Aorta (tissue), 5 donors: ENCODE measurements at regions not wholly inside any gene's neighbourhood (a gene's known extent, or its start where the extent isn't known, plus 50 kb on each side); places are given as distances from the start of the nearest gene placed in this dataset.

ENCODE experiments used
- ATAC-seq: fragments of 200-7000 bp; cut with Tn5 transposase; one replicate; pipeline ENCODE4 v1.9.1; 2022; ENCODE audit warnings: moderate library complexity; ENCODE audit not compliant: low FRiP score
- DNase-seq, 2 donors: peaks; one replicate each; pipeline ENCODE4 v3.0.0-alpha.2; 2020
- H3K27ac ChIP-seq, 2 donors: one replicate each; pipeline ENCODE4 v1.5.1; 2013; ENCODE audit warnings: low read length in 2 of 2, mild to moderate bottlenecking in 2 of 2, moderate library complexity in 2 of 2, control low read depth in 1 of 2, inconsistent platforms in 1 of 2, low read depth in 1 of 2
- H3K27me3 ChIP-seq, 2 donors: one replicate each; pipeline ENCODE4 v1.6.1; 2013; ENCODE audit warnings: control low read depth in 1 of 2, low read length in 1 of 2, mild to moderate bottlenecking in 1 of 2, moderate library complexity in 1 of 2; ENCODE audit not compliant: insufficient read depth in 2 of 2, control insufficient read depth in 1 of 2
- H3K36me3 ChIP-seq, 2 donors: one replicate each; pipeline ENCODE4 v1.6.1; 2013; ENCODE audit warnings: control low read depth in 1 of 2, low read length in 1 of 2, mild to moderate bottlenecking in 1 of 2; ENCODE audit not compliant: insufficient read depth in 2 of 2, control insufficient read depth in 1 of 2
- H3K4me1 ChIP-seq, 2 donors: one replicate each; pipeline ENCODE4 v1.6.1; 2013; ENCODE audit warnings: low read length in 2 of 2, control low read depth in 1 of 2, mild to moderate bottlenecking in 1 of 2, moderate library complexity in 1 of 2; ENCODE audit not compliant: insufficient read depth in 2 of 2, control insufficient read depth in 1 of 2
- H3K4me3 ChIP-seq, 2 donors: one replicate each; pipeline ENCODE4 v1.5.1; 2013; ENCODE audit warnings: low read length in 2 of 2, control low read depth in 1 of 2, mild to moderate bottlenecking in 1 of 2
- H3K9me3 ChIP-seq: one replicate; pipeline ENCODE4 v1.6.1; 2013; ENCODE audit warnings: mild to moderate bottlenecking, low read length; ENCODE audit not compliant: control insufficient read depth
- WGBS, 2 donors: extraction: QIAGEN DNeasy Blood & Tissue Kit; methylation state at CpG; one replicate each; pipeline ENCODE4 v1.1.7; 2013; 5-methylcytosine and 5-hydroxymethylcytosine counted together
- intact Hi-C, 2 donors: fragments of 100-400 bp; cut with DNase I; formaldehyde crosslinking; loops; one replicate each; pipeline versions ENCODE4 v1.14.2 to v1.15.0; 2022
- donor health status: healthy with polysubstance abuse.
- donor health status: Bipolar disorder and iron deficiency.
- donor health status: DM: no; HTN: no; CAD: no.
- donor health status: DM: no; HTN: no; CAD: no.
- donor health status: DM: yes; HTN: yes; CAD: no.

- DNase-seq (no peak), ATAC-seq (no peak)
- Histone ChIP-seq H3K27ac (no peak overlapping the region), H3K9me3 (no peaks in the 10 kb centered on the region), H3K36me3 (no peaks in the 10 kb centered on the region), H3K27me3 (no peaks in the 10 kb centered on the region), H3K4me3 (no peak overlapping the region), H3K4me1 (no peaks in the 10 kb centered on the region)
- intact Hi-C loops = no loop called here
Measured at GRCh38 chr1:81330111-81330510, 470.6 kb upstream of the ADGRL2 start.

- no peaks in the 10 kb centered on the region for H3K36me3 ChIP-seq
- ATAC-seq (no peak), DNase-seq (no peak)
- WGBS, 2 donors = 89 to 95% methylated on average over 2 of the region's 2 CpGs
- intact Hi-C loops = no loop called here
- H3K4me1 ChIP-seq = no peaks in the 10 kb centered on the region
- H3K4me3 ChIP-seq = no peak overlapping the region
- no peaks in the 10 kb centered on the region for H3K9me3 ChIP-seq
- H3K27ac ChIP-seq = no peak overlapping the region
- no peaks in the 10 kb centered on the region for H3K27me3 ChIP-seq
Measured at GRCh38 chr1:81329041-81329440, 471.7 kb upstream of the ADGRL2 start.

- Histone ChIP-seq H3K27ac (no peak overlapping the region), H3K4me1 (no peaks in the 10 kb centered on the region), H3K9me3 (no peaks in the 10 kb centered on the region), H3K4me3 (no peak overlapping the region), H3K36me3 (no peaks in the 10 kb centered on the region), H3K27me3 (no peaks in the 10 kb centered on the region)
- ATAC-seq (no peak), DNase-seq (no peak)
- intact Hi-C loops = no loop called here
- 84 to 88% methylated on average over 5 of the region's 5 CpGs for WGBS, 2 donors
Measured at GRCh38 chr1:81327743-81328142, 473.0 kb upstream of the ADGRL2 start.

GRCh38 chr1:81327103-81327710 lies 473.5 kb upstream of the ADGRL2 start:
- Histone ChIP-seq H3K36me3 (no peaks in the 10 kb centered on the region), H3K4me3 (no peak overlapping the region), H3K4me1 (no peaks in the 10 kb centered on the region), H3K27ac (no peak overlapping the region), H3K27me3 (no peaks in the 10 kb centered on the region), H3K9me3 (no peaks in the 10 kb centered on the region)
- DNase-seq = no peak
- intact Hi-C loops = no loop called here
- 83 to 84% methylated on average over 6 of the region's 6 CpGs for WGBS, 2 donors
- ATAC-seq = no peak

- H3K36me3 ChIP-seq = no peaks in the 10 kb centered on the region
- WGBS, 2 donors = 80% methylated on average over 3 of the region's 3 CpGs
- H3K4me1 ChIP-seq = no peaks in the 10 kb centered on the region
- H3K27ac ChIP-seq = no peak overlapping the region
- ATAC-seq = no peak
- DNase-seq = no peak
- intact Hi-C loops = no loop called here
- no peak overlapping the region for H3K4me3 ChIP-seq
- no peaks in the 10 kb centered on the region for H3K9me3 ChIP-seq
- no peaks in the 10 kb centered on the region for H3K27me3 ChIP-seq
Measured at GRCh38 chr1:81326212-81326611, 474.5 kb upstream of the ADGRL2 start.

- DNase-seq (no peak), ATAC-seq (no peak)
- H3K27ac ChIP-seq = no peak overlapping the region
- H3K36me3 ChIP-seq = no peaks in the 10 kb centered on the region
- no peak overlapping the region for H3K4me3 ChIP-seq
- intact Hi-C loops = no loop called here
- 69 to 73% methylated on average over 3 of the region's 3 CpGs for WGBS, 2 donors
- H3K27me3 ChIP-seq = no peaks in the 10 kb centered on the region
- H3K4me1 ChIP-seq = no peaks in the 10 kb centered on the region
- H3K9me3 ChIP-seq = no peaks in the 10 kb centered on the region
Measured at GRCh38 chr1:81325397-81325796, 475.3 kb upstream of the ADGRL2 start.

- no peaks in the 10 kb centered on the region for H3K27me3 ChIP-seq
- H3K36me3 ChIP-seq = no peaks in the 10 kb centered on the region
- intact Hi-C loops = no loop called here
- H3K27ac ChIP-seq = no peak overlapping the region
- no peaks in the 10 kb centered on the region for H3K9me3 ChIP-seq
- WGBS, 2 donors = 97% methylated on average over 5 of the region's 5 CpGs
- ATAC-seq = no peak
- no peak overlapping the region for H3K4me3 ChIP-seq
- no peak for DNase-seq
- no peaks in the 10 kb centered on the region for H3K4me1 ChIP-seq
Measured at GRCh38 chr1:81323862-81324261, 476.9 kb upstream of the ADGRL2 start.

GRCh38 chr1:81317191-81317590 lies 483.5 kb upstream of the ADGRL2 start:
- Histone ChIP-seq H3K36me3 (no peaks in the 10 kb centered on the region), H3K4me1 (no peaks in the 10 kb centered on the region), H3K27me3 (no peaks in the 10 kb centered on the region), H3K27ac (no peak overlapping the region), H3K9me3 (no peaks in the 10 kb centered on the region), H3K4me3 (no peak overlapping the region)
- intact Hi-C loops = no loop called here
- ATAC-seq (no peak), DNase-seq (no peak)
- 89 to 97% methylated on average over 1 of the region's 1 CpG for WGBS, 2 donors

- no peaks in the 10 kb centered on the region for H3K27me3 ChIP-seq
- DNase-seq = no peak
- no peak overlapping the region for H3K4me3 ChIP-seq
- ATAC-seq = no peak
- H3K4me1 ChIP-seq = no peaks in the 10 kb centered on the region
- no peaks in the 10 kb centered on the region for H3K9me3 ChIP-seq
- no peaks in the 10 kb centered on the region for H3K36me3 ChIP-seq
- intact Hi-C loops = no loop called here
- 89 to 94% methylated on average over 2 of the region's 2 CpGs for WGBS, 2 donors
- no peak overlapping the region for H3K27ac ChIP-seq
Measured at GRCh38 chr1:81314513-81315233, 486.1 kb upstream of the ADGRL2 start.
